Hepatocyte (in vitro differentiated cells): ENCODE measurements at regions not wholly inside any gene's neighbourhood (a gene's known extent, or its start where the extent isn't known, plus 50 kb on each side); places are given as distances from the start of the nearest gene placed in this dataset.

Source experiments
- DNase-seq: peaks from one replicate; pipeline ENCODE4 v3.0.0-alpha.2; 2016; ENCODE audit warnings: low spot score
- H2AFZ ChIP-seq: fragments of 200-600 bp; sonication (generic); 2 replicates; pipeline ENCODE4 v1.6.0; 2016; ENCODE audit warnings: antibody characterized with exemption, mild to moderate bottlenecking
- H3K27ac ChIP-seq: fragments of 200-600 bp; sonication (generic); 2 replicates; pipeline ENCODE4 v1.5.1; 2016; ENCODE audit warnings: mild to moderate bottlenecking
- H3K27me3 ChIP-seq: fragments of 200-600 bp; sonication (generic); 2 replicates; pipeline ENCODE4 v1.6.1; 2016
- H3K36me3 ChIP-seq: fragments of 200-600 bp; sonication (generic); replicated peaks from 2 replicates; pipeline ENCODE4 v1.5.1; 2016; ENCODE audit warnings: low read depth; ENCODE audit not compliant: insufficient read depth
- H3K4me1 ChIP-seq: fragments of 200-600 bp; sonication (generic); 2 replicates; pipeline ENCODE4 v1.5.1; 2016; ENCODE audit warnings: mild to moderate bottlenecking, moderate library complexity; ENCODE audit not compliant: insufficient read depth
- H3K4me2 ChIP-seq: fragments of 200-600 bp; sonication (generic); 2 replicates; pipeline ENCODE4 v1.6.0; 2016
- H3K4me3 ChIP-seq: fragments of 200-600 bp; sonication (generic); 2 replicates; pipeline ENCODE4 v1.5.1; 2016; ENCODE audit warnings: mild to moderate bottlenecking
- H3K79me2 ChIP-seq: fragments of 200-600 bp; sonication (generic); 2 replicates; pipeline ENCODE4 v1.6.0; 2017; ENCODE audit warnings: mild to moderate bottlenecking
- H3K9me2 ChIP-seq: fragments of 200-600 bp; sonication (generic); replicated peaks from 2 replicates; pipeline ENCODE4 v1.6.0; 2017; ENCODE audit warnings: mild to moderate bottlenecking; ENCODE audit not compliant: insufficient read depth
- H3K9me3 ChIP-seq: fragments of 200-600 bp; sonication (generic); 2 replicates; pipeline ENCODE4 v1.5.1; 2016; ENCODE audit warnings: low read depth, mild to moderate bottlenecking
- H4K20me1 ChIP-seq: fragments of 200-600 bp; sonication (generic); 2 replicates; pipeline ENCODE4 v1.6.0; 2016; ENCODE audit warnings: mild to moderate bottlenecking; ENCODE audit not compliant: insufficient read depth, poor library complexity, severe bottlenecking
- EZH2 ChIP-seq: fragments of 200-600 bp; sonication (generic); IDR thresholded peaks from 2 replicates; pipeline ENCODE4 v1.6.1; 2016; ENCODE audit warnings: antibody characterized with exemption, mild to moderate bottlenecking, borderline replicate concordance
- EZH2phosphoT487 ChIP-seq: fragments of 200-600 bp; sonication (generic); IDR thresholded peaks from one replicate; pipeline ENCODE4 v1.6.1; 2018; ENCODE audit warnings: antibody characterized with exemption, mild to moderate bottlenecking, low read depth, moderate library complexity; ENCODE audit not compliant: unreplicated experiment, severe bottlenecking
- WGBS: methylation state at CpG from one replicate; pipeline ENCODE4 v1.1.6; 2016; ENCODE audit warnings: low lambda C conversion rate; ENCODE audit errors: missing lambda C conversion rate; 5-methylcytosine and 5-hydroxymethylcytosine counted together
- TF ChIP-seq, protein P1 (sequence below): fragments of 200-600 bp; sonication (generic); IDR thresholded peaks from 2 replicates; pipeline ENCODE4 v1.5.1; 2016; ENCODE audit warnings: antibody characterized with exemption, mild to moderate bottlenecking; ENCODE audit not compliant: poor library complexity

DNA sequence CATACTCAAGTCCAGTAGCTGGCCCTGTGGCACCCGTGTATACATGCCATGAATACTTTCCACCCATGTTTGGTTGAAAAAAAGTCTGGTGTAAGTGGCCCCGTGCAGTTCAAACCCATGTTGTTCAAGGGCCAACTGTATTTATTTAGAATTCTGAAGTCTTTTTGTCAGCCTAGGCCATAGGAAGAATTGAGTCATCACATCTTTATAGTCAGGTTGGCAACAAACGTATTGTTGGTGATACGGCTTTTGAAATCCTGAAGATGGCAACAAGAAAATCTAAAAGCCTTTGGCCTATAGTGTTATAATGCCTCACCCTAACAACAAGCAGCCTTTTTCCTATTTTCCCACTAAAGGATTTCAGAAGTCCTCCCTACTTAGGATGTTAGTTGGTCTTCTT is 363.6 kb downstream of the PLPP3 start:
- H3K9me2 ChIP-seq: no peaks in the 10 kb centered on the region
- TF ChIP-seq EZH2 (no peak), EZH2phosphoT487 (no peak)
- TF ChIP-seq, protein P1, sequence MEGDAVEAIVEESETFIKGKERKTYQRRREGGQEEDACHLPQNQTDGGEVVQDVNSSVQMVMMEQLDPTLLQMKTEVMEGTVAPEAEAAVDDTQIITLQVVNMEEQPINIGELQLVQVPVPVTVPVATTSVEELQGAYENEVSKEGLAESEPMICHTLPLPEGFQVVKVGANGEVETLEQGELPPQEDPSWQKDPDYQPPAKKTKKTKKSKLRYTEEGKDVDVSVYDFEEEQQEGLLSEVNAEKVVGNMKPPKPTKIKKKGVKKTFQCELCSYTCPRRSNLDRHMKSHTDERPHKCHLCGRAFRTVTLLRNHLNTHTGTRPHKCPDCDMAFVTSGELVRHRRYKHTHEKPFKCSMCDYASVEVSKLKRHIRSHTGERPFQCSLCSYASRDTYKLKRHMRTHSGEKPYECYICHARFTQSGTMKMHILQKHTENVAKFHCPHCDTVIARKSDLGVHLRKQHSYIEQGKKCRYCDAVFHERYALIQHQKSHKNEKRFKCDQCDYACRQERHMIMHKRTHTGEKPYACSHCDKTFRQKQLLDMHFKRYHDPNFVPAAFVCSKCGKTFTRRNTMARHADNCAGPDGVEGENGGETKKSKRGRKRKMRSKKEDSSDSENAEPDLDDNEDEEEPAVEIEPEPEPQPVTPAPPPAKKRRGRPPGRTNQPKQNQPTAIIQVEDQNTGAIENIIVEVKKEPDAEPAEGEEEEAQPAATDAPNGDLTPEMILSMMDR: no peak
- no peak for DNase-seq
- H3K27me3 ChIP-seq: no peaks in the 10 kb centered on the region
- H3K36me3 ChIP-seq: no peaks in the 10 kb centered on the region
- no peak overlapping the region for H2AFZ ChIP-seq
- no peaks in the 10 kb centered on the region for H3K9me3 ChIP-seq
- whole genome bisulfite sequencing: 90% methylated on average over 4 of the region's 4 CpGs
- no peak overlapping the region for H3K4me2 ChIP-seq
- H3K27ac ChIP-seq: no peak overlapping the region
- no peaks in the 10 kb centered on the region for H3K4me1 ChIP-seq
- no peaks in the 10 kb centered on the region for H3K79me2 ChIP-seq
- H3K4me3 ChIP-seq: no peak overlapping the region
- H4K20me1 ChIP-seq: no peaks in the 10 kb centered on the region

GRCh38 chr1:56215086-56215485 is 364.3 kb downstream of the PLPP3 start:
- H2AFZ ChIP-seq: no peak overlapping the region
- H3K9me2 ChIP-seq: no peaks in the 10 kb centered on the region
- H3K27me3 ChIP-seq: no peaks in the 10 kb centered on the region
- 76% methylated on average over 3 of the region's 3 CpGs for WGBS
- no peak for DNase-seq
- H3K27ac ChIP-seq: no peak overlapping the region
- H3K4me1 ChIP-seq: no peaks in the 10 kb centered on the region
- H3K4me2 ChIP-seq: no peak overlapping the region
- TF ChIP-seq EZH2 (no peak), EZH2phosphoT487 (no peak)
- TF ChIP-seq, protein P1: no peak
- H3K4me3 ChIP-seq: no peak overlapping the region
- no peaks in the 10 kb centered on the region for H3K9me3 ChIP-seq
- H4K20me1 ChIP-seq: no peaks in the 10 kb centered on the region
- no peaks in the 10 kb centered on the region for H3K36me3 ChIP-seq
- no peaks in the 10 kb centered on the region for H3K79me2 ChIP-seq

- Histone ChIP-seq H3K4me1 (no peaks in the 10 kb centered on the region), H3K79me2 (no peaks in the 10 kb centered on the region), H4K20me1 (no peaks in the 10 kb centered on the region), H3K4me3 (no peak overlapping the region), H3K36me3 (no peaks in the 10 kb centered on the region), H2AFZ (no peak overlapping the region), H3K27me3 (no peaks in the 10 kb centered on the region), H3K27ac (no peak overlapping the region), H3K9me3 (no peaks in the 10 kb centered on the region), H3K4me2 (no peak overlapping the region), H3K9me2 (no peaks in the 10 kb centered on the region)
- TF ChIP-seq, protein P1: no peak
- TF ChIP-seq EZH2phosphoT487: no peak
- TF ChIP-seq EZH2: no peak
- DNase-seq: no peak
These were observed 366.3 kb downstream of the PLPP3 start for GRCh38 chr1:56213068-56213467.

DNA sequence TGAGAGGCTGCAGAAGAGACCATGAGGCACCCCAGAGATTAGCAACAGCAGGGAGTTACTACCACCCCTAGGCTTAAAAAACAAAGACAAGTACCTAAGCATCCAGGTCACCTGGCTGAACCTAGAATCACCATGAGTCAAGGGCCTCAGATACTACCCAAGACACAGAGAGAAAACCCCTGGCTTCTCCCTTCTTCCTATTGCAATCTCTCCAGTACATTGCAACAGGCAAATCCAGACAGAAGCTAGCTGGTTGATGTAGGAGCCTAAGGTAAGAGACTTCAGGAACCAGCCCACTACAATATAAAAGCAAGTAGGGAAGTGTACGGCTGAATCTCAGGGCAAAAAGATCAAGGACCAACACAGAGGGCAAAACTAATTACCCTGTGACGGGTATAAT is 367.2 kb downstream of the PLPP3 start:
- TF ChIP-seq, protein P1: no peak
- TF ChIP-seq EZH2phosphoT487 (no peak), EZH2 (no peak)
- H3K9me3 ChIP-seq: peaks cover 3% of the 10 kb centered on the region
- no peak overlapping the region for H3K4me2 ChIP-seq
- no peak overlapping the region for H3K4me3 ChIP-seq
- H3K36me3 ChIP-seq: no peaks in the 10 kb centered on the region
- H4K20me1 ChIP-seq: no peaks in the 10 kb centered on the region
- DNase-seq: no peak
- no peak overlapping the region for H2AFZ ChIP-seq
- no peaks in the 10 kb centered on the region for H3K9me2 ChIP-seq
- H3K4me1 ChIP-seq: no peaks in the 10 kb centered on the region
- no peaks in the 10 kb centered on the region for H3K79me2 ChIP-seq
- H3K27me3 ChIP-seq: no peaks in the 10 kb centered on the region
- WGBS: 93% methylated on average over 2 of the region's 2 CpGs
- no peak overlapping the region for H3K27ac ChIP-seq
